CD14-positive monocyte (primary cell): ENCODE measurements at regions not wholly inside any gene's neighbourhood (a gene's known extent, or its start where the extent isn't known, plus 50 kb on each side); places are given as distances from the start of the nearest gene placed in this dataset.

Experiments used
- DNase-seq, 3 donors: peaks; one replicate each; pipeline ENCODE4 v3.0.0-alpha.2; 2011 to 2022
- H2AFZ ChIP-seq: 2 replicates; pipeline ENCODE4 v1.6.0; 2012; ENCODE audit warnings: mild to moderate bottlenecking, low read depth, low read length, inconsistent platforms; ENCODE audit not compliant: insufficient read depth, poor library complexity, severe bottlenecking
- H3K27ac ChIP-seq, 2 donors: 1 replicate in 1 of 2; 2 replicates in 1 of 2; pipeline ENCODE4 v1.5.1; 2012 to 2013; ENCODE audit warnings: low read length in 2 of 2, control low read depth in 1 of 2, inconsistent platforms in 1 of 2, low read depth in 1 of 2, mild to moderate bottlenecking in 1 of 2
- H3K27me3 ChIP-seq, 2 donors: one replicate each; pipeline versions ENCODE4 v1.6.0 to v1.6.1; 2011 to 2013; ENCODE audit warnings: low read length in 2 of 2; ENCODE audit not compliant: control insufficient read depth in 2 of 2, insufficient read depth in 2 of 2
- H3K36me3 ChIP-seq, 2 donors: replicated peaks in 1 of 2; 1 replicate in 1 of 2; 2 replicates in 1 of 2; pipeline versions ENCODE4 v1.5.1 to v1.6.1; 2012 to 2013; ENCODE audit warnings: low read length in 2 of 2, control low read depth in 1 of 2, inconsistent platforms in 1 of 2, mild to moderate bottlenecking in 1 of 2; ENCODE audit not compliant: insufficient read depth in 2 of 2, control insufficient read depth in 1 of 2
- H3K4me1 ChIP-seq, 2 donors: 1 replicate in 1 of 2; 2 replicates in 1 of 2; pipeline versions ENCODE4 v1.5.1 to v1.6.1; 2012 to 2013; ENCODE audit warnings: low read length in 2 of 2, control low read depth in 1 of 2, inconsistent platforms in 1 of 2, mild to moderate bottlenecking in 1 of 2, moderate library complexity in 1 of 2; ENCODE audit not compliant: insufficient read depth in 2 of 2, control insufficient read depth in 1 of 2
- H3K4me2 ChIP-seq: replicated peaks from 2 replicates; pipeline ENCODE3; 2012; ENCODE audit warnings: low read length, moderate library complexity, mild to moderate bottlenecking; ENCODE audit not compliant: poor library complexity, severe bottlenecking; ENCODE audit errors: extremely low read depth
- H3K4me3 ChIP-seq, 3 experiments: fragments of 200-600 bp in 1 of 3; sonication (generic) in 1 of 3; replicated peaks in 1 of 3; 1 replicate in 2 of 3; 2 replicates in 1 of 3; pipeline ENCODE4 v1.5.1; 2011 to 2013; ENCODE audit warnings: low read length in 3 of 3, mild to moderate bottlenecking in 3 of 3, control low read depth in 2 of 3, low read depth in 2 of 3, inconsistent platforms in 1 of 3, moderate library complexity in 1 of 3
- H3K79me2 ChIP-seq: 2 replicates; pipeline ENCODE4 v1.6.0; 2012; ENCODE audit warnings: mild to moderate bottlenecking, control low read depth, inconsistent platforms, low read length, moderate library complexity; ENCODE audit not compliant: insufficient read depth
- H3K9ac ChIP-seq: 2 replicates; pipeline ENCODE4 v1.6.0; 2017; ENCODE audit warnings: low read length, mild to moderate bottlenecking; ENCODE audit not compliant: insufficient read depth, poor library complexity, severe bottlenecking
- H3K9me3 ChIP-seq, 2 donors: replicated peaks in 1 of 2; 1 replicate in 1 of 2; 2 replicates in 1 of 2; pipeline versions ENCODE4 v1.5.1 to v1.6.1; 2012 to 2013; ENCODE audit warnings: low read length in 2 of 2, control low read depth in 1 of 2; ENCODE audit not compliant: control insufficient read depth in 1 of 2, insufficient read depth in 1 of 2
- H4K20me1 ChIP-seq: 2 replicates; pipeline ENCODE4 v1.6.0; 2012; ENCODE audit warnings: mild to moderate bottlenecking, low read length, control low read depth, moderate library complexity; ENCODE audit not compliant: insufficient read depth
- H3K27ac Mint-ChIP-seq, 7 donors: one replicate each; pipeline ENCODE4 v1.8.0; 2020; ENCODE audit warnings: mild to moderate bottlenecking in 7 of 7, mixed read lengths in 7 of 7, moderate library complexity in 6 of 7, inconsistent platforms in 2 of 7
- H3K27me3 Mint-ChIP-seq, 3 donors: one replicate each; pipeline ENCODE4 v1.8.0; 2021 to 2022; ENCODE audit warnings: low read depth in 3 of 3, mild to moderate bottlenecking in 3 of 3, mixed read lengths in 3 of 3, moderate library complexity in 3 of 3, inconsistent platforms in 1 of 3
- H3K36me3 Mint-ChIP-seq, 2 donors: one replicate each; pipeline ENCODE4 v1.8.0; 2020; ENCODE audit warnings: mixed read lengths in 2 of 2, inconsistent platforms in 1 of 2, mild to moderate bottlenecking in 1 of 2
- H3K4me1 Mint-ChIP-seq: one replicate; pipeline ENCODE4 v1.8.0; 2020; ENCODE audit warnings: mild to moderate bottlenecking, mixed read lengths
- H3K4me3 Mint-ChIP-seq, 2 donors: one replicate each; pipeline ENCODE4 v1.8.0; 2020; ENCODE audit warnings: mild to moderate bottlenecking in 2 of 2, mixed read lengths in 2 of 2, moderate library complexity in 1 of 2
- H3K9me3 Mint-ChIP-seq, 7 donors: one replicate each; pipeline ENCODE4 v1.8.0; 2020 to 2022; ENCODE audit warnings: mixed read lengths in 7 of 7, mild to moderate bottlenecking in 6 of 7, moderate library complexity in 6 of 7, inconsistent platforms in 2 of 7
- CTCF ChIP-seq: fragments of 200-600 bp; IDR thresholded peaks from one replicate; pipeline ENCODE4 v1.8.0; 2022; ENCODE audit warnings: antibody characterized with exemption, mild to moderate bottlenecking
- WGBS: methylation state at CpG from one replicate; pipeline ENCODE4 v1.1.5; 2013; ENCODE audit warnings: missing lambda C conversion rate; ENCODE audit not compliant: insufficient coverage; 5-methylcytosine and 5-hydroxymethylcytosine counted together
- intact Hi-C, 2 donors: fragments of 100-400 bp; cut with micrococcal nuclease; formaldehyde crosslinking; loops; one replicate each; pipeline versions ENCODE4 v1.15.0 to v1.15.1; 2023

GRCh38 chr9:12368569-12368968, 324.6 kb upstream of the TYRP1 start:
- H3K4me3 ChIP-seq = no peak overlapping the region
- TF ChIP-seq CTCF = no peak
- Mint-ChIP-seq H3K27ac (no peak overlapping the region), H3K9me3 (peaks cover 0 to 2% (median 0%) of the 10 kb centered on the region in 7 donors), H3K4me3 (no peak overlapping the region), H3K27me3 (peaks cover 0 to 2% (median 0%) of the 10 kb centered on the region in 3 donors), H3K4me1 (no peaks in the 10 kb centered on the region), H3K36me3 (no peaks in the 10 kb centered on the region)
- H3K27ac ChIP-seq = no peak overlapping the region
- H3K9ac ChIP-seq = no peak overlapping the region
- no peaks in the 10 kb centered on the region for H3K36me3 ChIP-seq
- H3K79me2 ChIP-seq = no peaks in the 10 kb centered on the region
- no peaks in the 10 kb centered on the region for H3K9me3 ChIP-seq
- H3K4me2 ChIP-seq = no peak overlapping the region
- no peak for DNase-seq
- intact Hi-C loops = no loop called here
- H3K27me3 ChIP-seq = no peaks in the 10 kb centered on the region
- no peak overlapping the region for H2AFZ ChIP-seq
- H3K4me1 ChIP-seq = no peaks in the 10 kb centered on the region
- WGBS = 60% methylated on average over 1 of the region's 2 CpGs
- no peaks in the 10 kb centered on the region for H4K20me1 ChIP-seq

GRCh38 chr9:12391839-12392509, 301.2 kb upstream of the TYRP1 start:
- no peaks in the 10 kb centered on the region for H3K36me3 Mint-ChIP-seq

More at GRCh38 chr9:12391839-12392509, 301.2 kb upstream of the TYRP1 start:
- DNase-seq = no peak
- Histone ChIP-seq H3K4me3 (no peak overlapping the region), H3K4me2 (no peak overlapping the region), H3K27ac (no peak overlapping the region), H4K20me1 (no peaks in the 10 kb centered on the region), H3K9me3 (no peaks in the 10 kb centered on the region), H3K9ac (no peak overlapping the region), H3K4me1 (no peaks in the 10 kb centered on the region), H3K79me2 (no peaks in the 10 kb centered on the region), H2AFZ (no peak overlapping the region), H3K36me3 (no peaks in the 10 kb centered on the region), H3K27me3 (no peaks in the 10 kb centered on the region)
- intact Hi-C loops = no loop called here
- no peak for TF ChIP-seq CTCF
- H3K4me3 Mint-ChIP-seq = no peak overlapping the region
- no peaks in the 10 kb centered on the region for H3K9me3 Mint-ChIP-seq
- H3K27me3 Mint-ChIP-seq = no peaks in the 10 kb centered on the region
- H3K4me1 Mint-ChIP-seq = no peaks in the 10 kb centered on the region
- no CpG with 5 or more reads among the region's 2 CpGs for WGBS
- H3K27ac Mint-ChIP-seq = no peak overlapping the region
